ENCODE measurements at regions not wholly inside any gene's neighbourhood (a gene's known extent, or its start where the extent isn't known, plus 50 kb on each side); places are given as distances from the start of the nearest gene placed in this dataset.

DNA sequence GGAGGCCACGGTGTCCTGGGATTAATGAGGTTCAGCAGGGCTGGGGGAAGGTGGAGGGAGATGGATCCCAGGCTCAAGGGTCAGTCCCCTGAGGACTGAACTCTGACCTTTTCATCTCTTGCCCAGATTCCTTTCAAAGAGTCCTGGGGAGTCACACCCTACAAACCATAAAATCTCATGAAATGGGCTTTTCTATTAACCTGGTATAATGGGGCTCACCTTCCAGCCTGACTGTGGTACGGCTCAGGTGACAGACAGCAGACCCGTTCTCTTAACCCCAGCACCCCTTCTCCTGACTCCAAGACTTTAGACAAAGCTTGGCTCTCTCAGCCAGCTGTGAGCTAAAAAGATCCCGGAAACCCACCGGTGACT is 268.2 kb downstream of the ADGRD1 start:
- Histone ChIP-seq H3K36me3 (ENCODE audit: insufficient read depth, low read length) (no peaks in the 10 kb centered on the region), H3K9me2 (ENCODE audit: insufficient read depth, low read length) (no peaks in the 10 kb centered on the region), H3K27ac (ENCODE audit: low read length) (no peak overlapping the region), H4K20me1 (ENCODE audit: insufficient read depth) (no peaks in the 10 kb centered on the region), H3K27me3 (ENCODE audit: insufficient read depth, low read depth, low read length) (no peaks in the 10 kb centered on the region), H3F3A (ENCODE audit: insufficient read depth, low read length, poor library complexity, severe bottlenecking) (no peaks in the 10 kb centered on the region), H3K4me2 (ENCODE audit: low read length) (no peak overlapping the region), H3K79me2 (replicated peaks; ENCODE audit: insufficient read depth, low read length) (no peaks in the 10 kb centered on the region), H3K4me3 (ENCODE audit: low read length) (no peak overlapping the region), H3K9me3 (ENCODE audit: low read length) (no peaks in the 10 kb centered on the region), H2AFZ (ENCODE audit: low read depth, low read length) (no peak overlapping the region), H3K9ac (ENCODE audit: low read length) (no peak overlapping the region)
- TF ChIP-seq SMC3 (conservative IDR thresholded peaks at IDR 0.05; ENCODE audit: poor library complexity) = no peak
- no peak for TF ChIP-seq POLR2AphosphoS5 (IDR thresholded peaks at IDR 0.05)
- TF ChIP-seq MXI1 (conservative IDR thresholded peaks at IDR 0.05; ENCODE audit: poor library complexity, severe bottlenecking) = no peak
- TF ChIP-seq, protein P1, sequence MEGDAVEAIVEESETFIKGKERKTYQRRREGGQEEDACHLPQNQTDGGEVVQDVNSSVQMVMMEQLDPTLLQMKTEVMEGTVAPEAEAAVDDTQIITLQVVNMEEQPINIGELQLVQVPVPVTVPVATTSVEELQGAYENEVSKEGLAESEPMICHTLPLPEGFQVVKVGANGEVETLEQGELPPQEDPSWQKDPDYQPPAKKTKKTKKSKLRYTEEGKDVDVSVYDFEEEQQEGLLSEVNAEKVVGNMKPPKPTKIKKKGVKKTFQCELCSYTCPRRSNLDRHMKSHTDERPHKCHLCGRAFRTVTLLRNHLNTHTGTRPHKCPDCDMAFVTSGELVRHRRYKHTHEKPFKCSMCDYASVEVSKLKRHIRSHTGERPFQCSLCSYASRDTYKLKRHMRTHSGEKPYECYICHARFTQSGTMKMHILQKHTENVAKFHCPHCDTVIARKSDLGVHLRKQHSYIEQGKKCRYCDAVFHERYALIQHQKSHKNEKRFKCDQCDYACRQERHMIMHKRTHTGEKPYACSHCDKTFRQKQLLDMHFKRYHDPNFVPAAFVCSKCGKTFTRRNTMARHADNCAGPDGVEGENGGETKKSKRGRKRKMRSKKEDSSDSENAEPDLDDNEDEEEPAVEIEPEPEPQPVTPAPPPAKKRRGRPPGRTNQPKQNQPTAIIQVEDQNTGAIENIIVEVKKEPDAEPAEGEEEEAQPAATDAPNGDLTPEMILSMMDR (IDR thresholded peaks at IDR 0.05; ENCODE audit: poor library complexity, severe bottlenecking) = no peak
- TF ChIP-seq EZH2 (IDR thresholded peaks at IDR 0.05; ENCODE audit: borderline replicate concordance, insufficient read depth, low read length, poor library complexity, severe bottlenecking) = no peak
- TF ChIP-seq TAF1 (IDR thresholded peaks at IDR 0.05; ENCODE audit: low read depth) = no peak
- TF ChIP-seq RAD21 (conservative IDR thresholded peaks at IDR 0.05) = no peak
- no peak for TF ChIP-seq EP300 (conservative IDR thresholded peaks at IDR 0.05; ENCODE audit: poor library complexity, severe bottlenecking)
- TF ChIP-seq, protein P2, sequence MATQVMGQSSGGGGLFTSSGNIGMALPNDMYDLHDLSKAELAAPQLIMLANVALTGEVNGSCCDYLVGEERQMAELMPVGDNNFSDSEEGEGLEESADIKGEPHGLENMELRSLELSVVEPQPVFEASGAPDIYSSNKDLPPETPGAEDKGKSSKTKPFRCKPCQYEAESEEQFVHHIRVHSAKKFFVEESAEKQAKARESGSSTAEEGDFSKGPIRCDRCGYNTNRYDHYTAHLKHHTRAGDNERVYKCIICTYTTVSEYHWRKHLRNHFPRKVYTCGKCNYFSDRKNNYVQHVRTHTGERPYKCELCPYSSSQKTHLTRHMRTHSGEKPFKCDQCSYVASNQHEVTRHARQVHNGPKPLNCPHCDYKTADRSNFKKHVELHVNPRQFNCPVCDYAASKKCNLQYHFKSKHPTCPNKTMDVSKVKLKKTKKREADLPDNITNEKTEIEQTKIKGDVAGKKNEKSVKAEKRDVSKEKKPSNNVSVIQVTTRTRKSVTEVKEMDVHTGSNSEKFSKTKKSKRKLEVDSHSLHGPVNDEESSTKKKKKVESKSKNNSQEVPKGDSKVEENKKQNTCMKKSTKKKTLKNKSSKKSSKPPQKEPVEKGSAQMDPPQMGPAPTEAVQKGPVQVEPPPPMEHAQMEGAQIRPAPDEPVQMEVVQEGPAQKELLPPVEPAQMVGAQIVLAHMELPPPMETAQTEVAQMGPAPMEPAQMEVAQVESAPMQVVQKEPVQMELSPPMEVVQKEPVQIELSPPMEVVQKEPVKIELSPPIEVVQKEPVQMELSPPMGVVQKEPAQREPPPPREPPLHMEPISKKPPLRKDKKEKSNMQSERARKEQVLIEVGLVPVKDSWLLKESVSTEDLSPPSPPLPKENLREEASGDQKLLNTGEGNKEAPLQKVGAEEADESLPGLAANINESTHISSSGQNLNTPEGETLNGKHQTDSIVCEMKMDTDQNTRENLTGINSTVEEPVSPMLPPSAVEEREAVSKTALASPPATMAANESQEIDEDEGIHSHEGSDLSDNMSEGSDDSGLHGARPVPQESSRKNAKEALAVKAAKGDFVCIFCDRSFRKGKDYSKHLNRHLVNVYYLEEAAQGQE (IDR thresholded peaks at IDR 0.05; ENCODE audit: borderline replicate concordance) = no peak

- Histone ChIP-seq H3K4me2 (ENCODE audit: low read length) (no peak overlapping the region), H4K20me1 (ENCODE audit: insufficient read depth) (no peaks in the 10 kb centered on the region), H3K9me2 (ENCODE audit: insufficient read depth, low read length) (no peaks in the 10 kb centered on the region), H3K9ac (ENCODE audit: low read length) (no peak overlapping the region), H3K36me3 (ENCODE audit: insufficient read depth, low read length) (no peaks in the 10 kb centered on the region), H3F3A (ENCODE audit: insufficient read depth, low read length, poor library complexity, severe bottlenecking) (no peaks in the 10 kb centered on the region), H3K27ac (ENCODE audit: low read length) (no peak overlapping the region), H3K79me2 (replicated peaks; ENCODE audit: insufficient read depth, low read length) (no peaks in the 10 kb centered on the region), H3K9me3 (ENCODE audit: low read length) (no peaks in the 10 kb centered on the region), H2AFZ (ENCODE audit: low read depth, low read length) (no peak overlapping the region), H3K4me3 (ENCODE audit: low read length) (no peak overlapping the region), H3K27me3 (ENCODE audit: insufficient read depth, low read depth, low read length) (no peaks in the 10 kb centered on the region)
- no peak for TF ChIP-seq EZH2 (IDR thresholded peaks at IDR 0.05; ENCODE audit: borderline replicate concordance, insufficient read depth, low read length, poor library complexity, severe bottlenecking)
- no peak for TF ChIP-seq POLR2AphosphoS5 (IDR thresholded peaks at IDR 0.05)
- TF ChIP-seq EP300 (conservative IDR thresholded peaks at IDR 0.05; ENCODE audit: poor library complexity, severe bottlenecking) = no peak
- no peak for TF ChIP-seq TAF1 (IDR thresholded peaks at IDR 0.05; ENCODE audit: low read depth)
- TF ChIP-seq, protein P1 (IDR thresholded peaks at IDR 0.05; ENCODE audit: poor library complexity, severe bottlenecking) = no peak
- TF ChIP-seq SMC3 (conservative IDR thresholded peaks at IDR 0.05; ENCODE audit: poor library complexity) = no peak
- no peak for TF ChIP-seq RAD21 (conservative IDR thresholded peaks at IDR 0.05)
- TF ChIP-seq MXI1 (conservative IDR thresholded peaks at IDR 0.05; ENCODE audit: poor library complexity, severe bottlenecking) = no peak
- TF ChIP-seq, protein P2 (IDR thresholded peaks at IDR 0.05; ENCODE audit: borderline replicate concordance) = no peak
Measured at GRCh38 chr12:131222329-131223139, 268.8 kb downstream of the ADGRD1 start.

Data from neural cell (in vitro differentiated cells).